ENCODE measurements at regions not wholly inside any gene's neighbourhood (a gene's known extent, or its start where the extent isn't known, plus 50 kb on each side); places are given as distances from the start of the nearest gene placed in this dataset.

DNA sequence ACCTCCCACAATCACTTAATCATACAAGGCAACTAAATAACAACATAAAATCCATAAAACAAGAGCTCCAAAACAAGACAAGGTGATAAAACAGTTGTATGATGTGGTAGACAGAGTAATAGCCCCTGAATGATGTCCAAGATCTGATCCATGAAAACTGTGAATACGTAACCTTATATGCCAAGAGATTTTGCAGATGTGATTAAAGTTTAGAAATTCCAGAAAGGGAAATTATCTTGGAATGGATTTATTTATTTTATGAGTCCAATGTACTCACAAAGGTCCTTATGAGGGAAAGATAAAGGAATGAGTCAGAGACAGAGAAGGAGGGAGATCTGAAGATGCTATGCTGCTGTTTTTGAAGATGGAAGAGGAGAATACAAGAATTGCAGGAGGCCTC is 1775.7 kb upstream of the C9orf72 start:
- dilution Hi-C loops (cut with MboI; ENCODE audit: extremely low pct_ligation_motif_present, low sequenced_read_pairs) = no loop called here
- Histone ChIP-seq H3K9ac (ENCODE audit: control insufficient read depth, extremely low read depth, insufficient read depth, low read length) (no peak overlapping the region), H3K79me2 (ENCODE audit: control insufficient read depth, insufficient read depth, low read length) (no peaks in the 10 kb centered on the region), H2AFZ (ENCODE audit: control insufficient read depth, low read length) (no peak overlapping the region), H3K27me3 (ENCODE audit: control insufficient read depth, extremely low read depth, insufficient read depth, low read length) (no peaks in the 10 kb centered on the region), H3K4me1 (ENCODE audit: control insufficient read depth, extremely low read depth, insufficient read depth, low read length) (no peaks in the 10 kb centered on the region), H3K27ac (ENCODE audit: control insufficient read depth, insufficient read depth, low read length) (no peak overlapping the region), H3K36me3 (ENCODE audit: control insufficient read depth in 2 of 2, extremely low read depth in 1 of 2, insufficient read depth in 2 of 2, low read length in 2 of 2) (no peaks in the 10 kb centered on the region), H3K9me3 (ENCODE audit: control insufficient read depth, low read depth, low read length) (no peaks in the 10 kb centered on the region), H4K20me1 (ENCODE audit: control insufficient read depth, extremely low read depth, insufficient read depth, low read length) (no peaks in the 10 kb centered on the region), H3K9me1 (ENCODE audit: control insufficient read depth, extremely low read depth, insufficient read depth, low read length) (no peaks in the 10 kb centered on the region), H3K4me3 (ENCODE audit: control insufficient read depth in 2 of 3, extremely low read depth in 1 of 3, insufficient read depth in 2 of 3, low read depth in 1 of 3, low read length in 3 of 3) (no peak overlapping the region), H3K4me2 (ENCODE audit: control insufficient read depth, extremely low read depth, insufficient read depth, low read depth, low read length) (no peak overlapping the region)
- FAIRE-seq (no peak), DNase-seq (ENCODE audit: low read depth, low spot score) (no peak)
- no peak for TF ChIP-seq EZH2 (IDR thresholded peaks at IDR 0.05; ENCODE audit: low read length)
- TF ChIP-seq, protein P1, sequence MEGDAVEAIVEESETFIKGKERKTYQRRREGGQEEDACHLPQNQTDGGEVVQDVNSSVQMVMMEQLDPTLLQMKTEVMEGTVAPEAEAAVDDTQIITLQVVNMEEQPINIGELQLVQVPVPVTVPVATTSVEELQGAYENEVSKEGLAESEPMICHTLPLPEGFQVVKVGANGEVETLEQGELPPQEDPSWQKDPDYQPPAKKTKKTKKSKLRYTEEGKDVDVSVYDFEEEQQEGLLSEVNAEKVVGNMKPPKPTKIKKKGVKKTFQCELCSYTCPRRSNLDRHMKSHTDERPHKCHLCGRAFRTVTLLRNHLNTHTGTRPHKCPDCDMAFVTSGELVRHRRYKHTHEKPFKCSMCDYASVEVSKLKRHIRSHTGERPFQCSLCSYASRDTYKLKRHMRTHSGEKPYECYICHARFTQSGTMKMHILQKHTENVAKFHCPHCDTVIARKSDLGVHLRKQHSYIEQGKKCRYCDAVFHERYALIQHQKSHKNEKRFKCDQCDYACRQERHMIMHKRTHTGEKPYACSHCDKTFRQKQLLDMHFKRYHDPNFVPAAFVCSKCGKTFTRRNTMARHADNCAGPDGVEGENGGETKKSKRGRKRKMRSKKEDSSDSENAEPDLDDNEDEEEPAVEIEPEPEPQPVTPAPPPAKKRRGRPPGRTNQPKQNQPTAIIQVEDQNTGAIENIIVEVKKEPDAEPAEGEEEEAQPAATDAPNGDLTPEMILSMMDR (optimal IDR thresholded peaks at IDR 0.05 in 1 of 3, IDR thresholded peaks at IDR 0.05 in 1 of 3, conservative IDR thresholded peaks at IDR 0.05 in 1 of 3; ENCODE audit: extremely low read depth in 1 of 3, insufficient read depth in 2 of 3, low read length in 3 of 3) = no peak

DNA sequence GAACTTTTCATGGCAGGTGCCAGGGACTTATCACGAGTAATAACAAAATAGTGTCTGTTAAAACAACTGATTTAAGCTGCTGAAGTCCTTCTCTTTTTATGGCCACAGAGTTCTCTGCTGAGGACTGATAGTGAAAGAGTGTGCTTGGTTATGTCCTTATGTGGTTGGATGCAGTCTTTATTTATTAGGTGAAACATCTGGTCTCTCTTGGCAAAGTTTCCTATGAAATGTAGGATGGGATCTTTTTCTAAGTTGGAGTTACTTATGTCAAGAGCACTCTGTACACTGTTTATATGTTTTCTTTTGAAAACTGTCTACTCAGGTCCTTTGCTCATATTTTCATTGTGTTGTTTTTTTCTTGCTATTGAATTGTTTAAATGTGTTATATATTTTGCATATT is 1816.1 kb upstream of the C9orf72 start:
- Histone ChIP-seq H3K9me1 (ENCODE audit: control insufficient read depth, extremely low read depth, insufficient read depth, low read length) (no peaks in the 10 kb centered on the region), H3K36me3 (ENCODE audit: control insufficient read depth in 2 of 2, extremely low read depth in 1 of 2, insufficient read depth in 2 of 2, low read length in 2 of 2) (no peaks in the 10 kb centered on the region), H3K4me1 (ENCODE audit: control insufficient read depth, extremely low read depth, insufficient read depth, low read length) (no peaks in the 10 kb centered on the region), H3K27ac (ENCODE audit: control insufficient read depth, insufficient read depth, low read length) (no peak overlapping the region), H3K9me3 (ENCODE audit: control insufficient read depth, low read depth, low read length) (no peaks in the 10 kb centered on the region), H3K79me2 (ENCODE audit: control insufficient read depth, insufficient read depth, low read length) (no peaks in the 10 kb centered on the region), H4K20me1 (ENCODE audit: control insufficient read depth, extremely low read depth, insufficient read depth, low read length) (no peaks in the 10 kb centered on the region), H3K27me3 (ENCODE audit: control insufficient read depth, extremely low read depth, insufficient read depth, low read length) (no peaks in the 10 kb centered on the region), H3K4me2 (ENCODE audit: control insufficient read depth, extremely low read depth, insufficient read depth, low read depth, low read length) (no peak overlapping the region), H3K4me3 (ENCODE audit: control insufficient read depth in 2 of 3, extremely low read depth in 1 of 3, insufficient read depth in 2 of 3, low read depth in 1 of 3, low read length in 3 of 3) (no peak overlapping the region), H3K9ac (ENCODE audit: control insufficient read depth, extremely low read depth, insufficient read depth, low read length) (no peak overlapping the region), H2AFZ (ENCODE audit: control insufficient read depth, low read length) (no peak overlapping the region)
- DNase-seq (ENCODE audit: low read depth, low spot score) (no peak), FAIRE-seq (no peak)
- dilution Hi-C loops (cut with MboI; ENCODE audit: extremely low pct_ligation_motif_present, low sequenced_read_pairs) = no loop called here
- TF ChIP-seq EZH2 (IDR thresholded peaks at IDR 0.05; ENCODE audit: low read length) = no peak
- TF ChIP-seq, protein P1 (optimal IDR thresholded peaks at IDR 0.05 in 1 of 3, IDR thresholded peaks at IDR 0.05 in 1 of 3, conservative IDR thresholded peaks at IDR 0.05 in 1 of 3; ENCODE audit: extremely low read depth in 1 of 3, insufficient read depth in 2 of 3, low read length in 3 of 3) = no peak

All from keratinocyte (primary cell).